ENCODE measurements at regions not wholly inside any gene's neighbourhood (a gene's known extent, or its start where the extent isn't known, plus 50 kb on each side); places are given as distances from the start of the nearest gene placed in this dataset.

GRCh38 chr11:127448101-127448500 lies 447.5 kb upstream of the KIRREL3 start:
- DNase-seq (ENCODE audit: extremely low spot score, insufficient read length, low read depth) (no peak), FAIRE-seq (no peak)

GRCh38 chr11:127445476-127445875 lies 444.9 kb upstream of the KIRREL3 start:
- FAIRE-seq (no peak), DNase-seq (ENCODE audit: extremely low spot score, insufficient read length, low read depth) (no peak)

GRCh38 chr11:127443297-127443696 lies 442.7 kb upstream of the KIRREL3 start:
- FAIRE-seq = no peak
- DNase-seq (ENCODE audit: extremely low spot score, insufficient read length, low read depth) = no peak

GRCh38 chr11:127440616-127441015 lies 440.0 kb upstream of the KIRREL3 start:
- no peak for DNase-seq (ENCODE audit: extremely low spot score, insufficient read length, low read depth)
- FAIRE-seq = no peak

- FAIRE-seq = no peak
Measured at GRCh38 chr11:127425281-127425680, 424.7 kb upstream of the KIRREL3 start.

GRCh38 chr11:127424661-127425060 lies 424.1 kb upstream of the KIRREL3 start:
- no peak for DNase-seq (ENCODE audit: extremely low spot score, insufficient read length, low read depth)

More at GRCh38 chr11:127425281-127425680, 424.7 kb upstream of the KIRREL3 start:
- no peak for DNase-seq (ENCODE audit: extremely low spot score, insufficient read length, low read depth)

GRCh38 chr11:127420139-127420538 lies 419.6 kb upstream of the KIRREL3 start:
- no peak for FAIRE-seq
- no peak for DNase-seq (ENCODE audit: extremely low spot score, insufficient read length, low read depth)

More at GRCh38 chr11:127424661-127425060, 424.1 kb upstream of the KIRREL3 start:
- no peak for FAIRE-seq

GRCh38 chr11:127412722-127413380 lies 412.3 kb upstream of the KIRREL3 start:
- DNase-seq (ENCODE audit: extremely low spot score, insufficient read length, low read depth) = no peak

GRCh38 chr11:127412234-127412633 lies 411.7 kb upstream of the KIRREL3 start:
- no peak for FAIRE-seq
- DNase-seq (ENCODE audit: extremely low spot score, insufficient read length, low read depth) = no peak

More at GRCh38 chr11:127412722-127413380, 412.3 kb upstream of the KIRREL3 start:
- FAIRE-seq = no peak

- no peak for FAIRE-seq
- DNase-seq (ENCODE audit: extremely low spot score, insufficient read length, low read depth) = no peak
Measured at GRCh38 chr11:127411283-127411682, 410.7 kb upstream of the KIRREL3 start.

GRCh38 chr11:127395034-127395433 lies 394.5 kb upstream of the KIRREL3 start:
- FAIRE-seq (no peak), DNase-seq (ENCODE audit: extremely low spot score, insufficient read length, low read depth) (no peak)

- FAIRE-seq (no peak), DNase-seq (ENCODE audit: extremely low spot score, insufficient read length, low read depth) (no peak)
Measured at GRCh38 chr11:127393460-127393997, 393.0 kb upstream of the KIRREL3 start.

- DNase-seq (ENCODE audit: extremely low spot score, insufficient read length, low read depth) = no peak
Measured at GRCh38 chr11:127392575-127392974, 392.0 kb upstream of the KIRREL3 start.

GRCh38 chr11:127390465-127390864 lies 389.9 kb upstream of the KIRREL3 start:
- no peak for FAIRE-seq
- no peak for DNase-seq (ENCODE audit: extremely low spot score, insufficient read length, low read depth)

More at GRCh38 chr11:127392575-127392974, 392.0 kb upstream of the KIRREL3 start:
- FAIRE-seq = no peak

GRCh38 chr11:127385071-127385470 lies 384.5 kb upstream of the KIRREL3 start:
- FAIRE-seq (no peak), DNase-seq (ENCODE audit: extremely low spot score, insufficient read length, low read depth) (no peak)

GRCh38 chr11:127383026-127383425 lies 382.5 kb upstream of the KIRREL3 start:
- FAIRE-seq (no peak), DNase-seq (ENCODE audit: extremely low spot score, insufficient read length, low read depth) (no peak)

GRCh38 chr11:127381247-127381646 lies 380.7 kb upstream of the KIRREL3 start:
- DNase-seq (ENCODE audit: extremely low spot score, insufficient read length, low read depth) = no peak
- no peak for FAIRE-seq

GRCh38 chr11:127379686-127380085 lies 379.1 kb upstream of the KIRREL3 start:
- no peak for FAIRE-seq
- no peak for DNase-seq (ENCODE audit: extremely low spot score, insufficient read length, low read depth)

GRCh38 chr11:127376301-127376700 lies 375.7 kb upstream of the KIRREL3 start:
- DNase-seq (ENCODE audit: extremely low spot score, insufficient read length, low read depth) (no peak), FAIRE-seq (no peak)

- DNase-seq (ENCODE audit: extremely low spot score, insufficient read length, low read depth) = no peak
- no peak for FAIRE-seq
Measured at GRCh38 chr11:127369356-127369755, 368.8 kb upstream of the KIRREL3 start.

GRCh38 chr11:127362754-127363308 lies 362.3 kb upstream of the KIRREL3 start:
- FAIRE-seq (no peak), DNase-seq (ENCODE audit: extremely low spot score, insufficient read length, low read depth) (no peak)

GRCh38 chr11:127358160-127358559 lies 357.6 kb upstream of the KIRREL3 start:
- DNase-seq (ENCODE audit: extremely low spot score, insufficient read length, low read depth) (no peak), FAIRE-seq (no peak)

Measured in GM18507 (cell line).